ENCODE measurements at regions not wholly inside any gene's neighbourhood (a gene's known extent, or its start where the extent isn't known, plus 50 kb on each side); places are given as distances from the start of the nearest gene placed in this dataset.

GRCh38 chr2:13584020-13584419 is 867.3 kb downstream of the TRIB2 start:
- Mint-ChIP-seq H3K4me1 (no peaks in the 10 kb centered on the region), H3K9me3 (peaks cover 6% of the 10 kb centered on the region), H3K27me3 (no peaks in the 10 kb centered on the region)

GRCh38 chr2:13585732-13586131 is 869.0 kb downstream of the TRIB2 start:
- Mint-ChIP-seq H3K4me3 (no peak overlapping the region), H3K27ac (ENCODE audit: low read depth) (no peak overlapping the region), H3K4me1 (no peaks in the 10 kb centered on the region), H3K36me3 (ENCODE audit: insufficient read depth) (no peaks in the 10 kb centered on the region), H3K9me3 (peaks cover 13% of the 10 kb centered on the region), H3K27me3 (no peaks in the 10 kb centered on the region)
- ATAC-seq (replicated peaks; ENCODE audit: extremely low read depth, poor library complexity, severe bottlenecking) (no peak), DNase-seq (ENCODE audit: low spot score in 2 of 2) (no peak)

More at GRCh38 chr2:13584020-13584419, 867.3 kb downstream of the TRIB2 start:
- no peak overlapping the region for H3K4me3 Mint-ChIP-seq
- no peaks in the 10 kb centered on the region for H3K36me3 Mint-ChIP-seq (ENCODE audit: insufficient read depth)
- DNase-seq (ENCODE audit: low spot score in 2 of 2) (no peak), ATAC-seq (replicated peaks; ENCODE audit: extremely low read depth, poor library complexity, severe bottlenecking) (no peak)
- H3K27ac Mint-ChIP-seq (ENCODE audit: low read depth), result no peak overlapping the region

DNA sequence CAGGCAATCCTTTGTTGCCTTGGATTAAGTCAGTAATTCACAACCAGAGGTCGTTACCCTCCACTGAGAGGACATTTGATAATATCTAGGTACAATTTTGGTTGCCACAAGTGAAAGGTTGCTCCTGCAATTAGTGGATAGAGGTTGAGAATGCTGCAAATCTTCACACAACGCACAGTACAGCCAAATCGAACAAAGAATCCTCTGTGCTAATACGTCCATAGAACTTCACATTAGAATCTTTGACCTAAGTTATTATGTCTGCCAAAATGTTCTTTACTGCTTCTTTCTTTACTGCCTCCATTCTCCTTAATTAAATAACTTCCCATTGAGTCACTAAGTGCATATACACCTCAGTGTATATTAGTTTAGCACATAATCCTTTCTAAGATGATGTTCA is 879.5 kb downstream of the TRIB2 start:
- Mint-ChIP-seq H3K9me3 (peaks cover 10% of the 10 kb centered on the region), H3K36me3 (ENCODE audit: insufficient read depth) (no peaks in the 10 kb centered on the region), H3K27ac (ENCODE audit: low read depth) (no peak overlapping the region), H3K4me3 (no peak overlapping the region), H3K4me1 (no peaks in the 10 kb centered on the region), H3K27me3 (no peaks in the 10 kb centered on the region)
- no peak for ATAC-seq (replicated peaks; ENCODE audit: extremely low read depth, poor library complexity, severe bottlenecking)
- DNase-seq (ENCODE audit: low spot score in 2 of 2), result no peak

DNA sequence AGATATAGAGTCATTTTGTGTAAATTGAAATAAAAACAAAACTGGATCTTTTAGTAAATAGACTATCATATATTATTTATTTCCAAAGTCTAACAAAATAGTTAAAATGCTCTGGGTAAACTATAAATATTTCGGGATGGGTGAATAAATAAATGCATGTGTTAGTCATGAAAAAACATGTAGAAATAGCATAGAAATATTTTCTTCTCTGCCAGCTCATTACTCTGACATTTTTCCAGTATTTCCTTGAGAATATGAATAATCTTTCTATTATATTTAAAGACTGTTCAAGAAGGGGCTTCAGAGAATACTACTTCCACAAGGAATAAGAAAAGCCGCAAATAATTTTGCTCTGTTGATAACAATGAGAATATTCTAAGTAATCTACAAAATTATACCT is 880.4 kb downstream of the TRIB2 start:
- Mint-ChIP-seq H3K27me3 (no peaks in the 10 kb centered on the region), H3K4me3 (no peak overlapping the region), H3K36me3 (ENCODE audit: insufficient read depth) (no peaks in the 10 kb centered on the region), H3K27ac (ENCODE audit: low read depth) (no peak overlapping the region), H3K9me3 (peaks cover 6% of the 10 kb centered on the region), H3K4me1 (no peaks in the 10 kb centered on the region)
- ATAC-seq (replicated peaks; ENCODE audit: extremely low read depth, poor library complexity, severe bottlenecking), result no peak
- no peak for DNase-seq (ENCODE audit: low spot score in 2 of 2)

DNA sequence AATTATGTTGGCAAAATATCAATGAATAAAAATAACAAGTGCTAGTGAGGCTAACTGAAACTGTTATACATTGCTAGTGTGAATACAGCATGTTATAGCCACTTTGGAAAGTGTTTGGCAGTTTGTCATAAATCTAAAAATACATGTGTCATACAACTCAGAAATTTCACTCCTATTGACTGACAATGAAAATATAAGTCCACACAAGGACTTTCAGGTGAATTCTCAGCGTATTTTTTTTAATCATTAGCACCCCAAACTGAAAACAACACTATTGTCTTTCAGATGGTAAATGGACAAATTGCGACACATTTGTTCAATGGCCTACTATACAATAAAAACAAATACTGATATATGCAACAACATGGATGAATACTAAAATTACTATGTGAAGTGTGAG is 884.8 kb downstream of the TRIB2 start:
- Mint-ChIP-seq H3K36me3 (ENCODE audit: insufficient read depth) (no peaks in the 10 kb centered on the region), H3K4me1 (no peaks in the 10 kb centered on the region)

DNA sequence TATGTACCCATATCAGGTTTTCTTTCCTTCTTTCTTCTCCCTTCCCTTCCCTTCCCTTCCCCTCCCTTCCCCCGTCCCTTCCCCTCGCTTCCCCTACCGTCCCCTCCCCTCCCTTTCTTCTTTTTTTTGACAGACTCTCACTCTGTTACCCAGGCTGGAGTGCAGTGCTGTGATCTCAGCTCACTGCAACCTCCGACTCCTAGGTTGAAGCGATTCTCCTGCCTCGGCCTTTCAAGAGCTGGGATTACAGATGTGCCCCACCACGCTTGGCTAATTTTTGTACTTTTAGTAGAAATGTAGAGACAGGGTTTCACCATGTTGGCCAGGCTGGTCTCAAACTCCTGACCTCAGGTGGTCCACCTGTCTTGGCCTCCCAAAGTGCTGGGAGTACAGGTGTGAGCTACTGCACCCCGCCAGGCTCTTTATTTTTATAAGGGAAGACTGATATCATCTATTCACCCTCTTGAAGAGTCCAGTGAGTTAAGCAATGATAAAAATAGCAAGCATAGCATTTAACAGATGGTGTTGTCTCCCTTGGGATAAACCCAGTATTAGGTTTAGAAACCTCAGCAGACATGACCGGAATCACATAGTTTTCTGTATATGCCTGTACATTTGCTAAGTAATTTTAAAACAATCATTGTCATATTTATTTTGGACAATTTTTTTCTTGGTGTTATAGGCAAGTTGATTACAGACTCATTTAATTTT is 888.4 kb downstream of the TRIB2 start:
- DNase-seq (ENCODE audit: low spot score in 2 of 2) (no peak), ATAC-seq (replicated peaks; ENCODE audit: extremely low read depth, poor library complexity, severe bottlenecking) (no peak)
- Mint-ChIP-seq H3K36me3 (ENCODE audit: insufficient read depth) (no peaks in the 10 kb centered on the region), H3K9me3 (no peaks in the 10 kb centered on the region), H3K4me1 (no peaks in the 10 kb centered on the region), H3K27me3 (no peaks in the 10 kb centered on the region), H3K4me3 (no peak overlapping the region), H3K27ac (ENCODE audit: low read depth) (no peak overlapping the region)

More for the DNA sequence above, 884.8 kb downstream of the TRIB2 start:
- no peaks in the 10 kb centered on the region for H3K27me3 Mint-ChIP-seq
- H3K4me3 Mint-ChIP-seq, result no peak overlapping the region
- DNase-seq (ENCODE audit: low spot score in 2 of 2), result no peak
- no peaks in the 10 kb centered on the region for H3K9me3 Mint-ChIP-seq
- H3K27ac Mint-ChIP-seq (ENCODE audit: low read depth), result no peak overlapping the region
- ATAC-seq (replicated peaks; ENCODE audit: extremely low read depth, poor library complexity, severe bottlenecking), result no peak

- peaks cover 14% of the 10 kb centered on the region for H3K9me3 Mint-ChIP-seq
- DNase-seq (ENCODE audit: low spot score in 2 of 2) (no peak), ATAC-seq (replicated peaks; ENCODE audit: extremely low read depth, poor library complexity, severe bottlenecking) (no peak)
- no peaks in the 10 kb centered on the region for H3K27me3 Mint-ChIP-seq
- no peak overlapping the region for H3K27ac Mint-ChIP-seq (ENCODE audit: low read depth)
- no peaks in the 10 kb centered on the region for H3K4me1 Mint-ChIP-seq
- no peaks in the 10 kb centered on the region for H3K36me3 Mint-ChIP-seq (ENCODE audit: insufficient read depth)
- no peak overlapping the region for H3K4me3 Mint-ChIP-seq
Measured at GRCh38 chr2:13607139-13607538, 890.4 kb downstream of the TRIB2 start.

- Mint-ChIP-seq H3K27me3 (no peaks in the 10 kb centered on the region), H3K27ac (ENCODE audit: low read depth) (no peak overlapping the region), H3K36me3 (ENCODE audit: insufficient read depth) (no peaks in the 10 kb centered on the region), H3K4me3 (no peak overlapping the region), H3K9me3 (peaks cover 14% of the 10 kb centered on the region), H3K4me1 (no peaks in the 10 kb centered on the region)
- no peak for ATAC-seq (replicated peaks; ENCODE audit: extremely low read depth, poor library complexity, severe bottlenecking)
- no peak for DNase-seq (ENCODE audit: low spot score in 2 of 2)
Measured at GRCh38 chr2:13611939-13612338, 895.2 kb downstream of the TRIB2 start.

DNA sequence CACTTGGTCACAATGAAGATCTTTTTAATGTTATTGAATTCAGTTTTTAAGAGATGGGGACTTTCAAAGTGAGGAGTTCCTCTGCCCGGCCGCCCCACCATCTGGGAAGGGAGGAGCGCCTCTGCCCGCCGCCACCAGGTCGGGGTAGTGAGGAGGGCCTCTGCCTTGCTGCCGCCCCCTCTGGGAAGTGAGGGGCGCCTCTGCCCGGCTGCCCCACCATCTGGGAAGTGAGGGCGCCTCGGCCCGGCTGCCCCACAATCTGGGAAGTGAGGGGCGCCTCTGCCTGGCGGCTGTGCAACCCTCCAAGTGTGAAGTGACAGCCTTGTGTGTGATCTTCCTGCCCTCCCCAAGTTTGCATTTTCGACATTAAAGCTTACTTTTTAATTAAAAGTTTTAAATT is 899.3 kb downstream of the TRIB2 start:
- Mint-ChIP-seq H3K36me3 (ENCODE audit: insufficient read depth) (peaks cover 1% of the 10 kb centered on the region), H3K27me3 (no peaks in the 10 kb centered on the region), H3K4me3 (no peak overlapping the region), H3K4me1 (no peaks in the 10 kb centered on the region), H3K9me3 (peaks cover 10% of the 10 kb centered on the region), H3K27ac (ENCODE audit: low read depth) (no peak overlapping the region)
- ATAC-seq (replicated peaks; ENCODE audit: extremely low read depth, poor library complexity, severe bottlenecking) (no peak), DNase-seq (ENCODE audit: low spot score in 2 of 2) (no peak)

DNA sequence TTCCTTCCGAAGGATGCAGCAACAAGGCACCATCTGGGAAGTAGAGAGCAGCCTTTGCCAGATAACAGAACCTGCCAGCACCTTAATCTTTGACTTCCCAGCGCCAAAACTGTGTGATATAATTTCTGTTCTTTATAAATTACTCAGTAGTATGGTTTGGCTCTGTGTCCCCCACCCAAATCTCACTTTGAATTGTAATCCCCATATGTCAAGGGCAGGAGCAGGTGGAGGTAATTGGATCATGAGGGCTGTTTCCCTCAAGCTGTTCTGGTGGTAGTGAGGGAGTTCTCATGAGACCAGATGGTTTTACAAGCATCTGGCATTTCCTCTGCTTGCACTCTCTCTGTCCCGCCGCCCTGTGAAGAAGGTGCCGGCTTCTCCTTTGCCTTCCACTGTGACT is 899.9 kb downstream of the TRIB2 start:
- no peak for ATAC-seq (replicated peaks; ENCODE audit: extremely low read depth, poor library complexity, severe bottlenecking)
- no peak for DNase-seq (ENCODE audit: low spot score in 2 of 2)
- Mint-ChIP-seq H3K4me3 (no peak overlapping the region), H3K36me3 (ENCODE audit: insufficient read depth) (peaks cover 1% of the 10 kb centered on the region), H3K9me3 (peaks cover 4% of the 10 kb centered on the region), H3K4me1 (no peaks in the 10 kb centered on the region), H3K27me3 (no peaks in the 10 kb centered on the region), H3K27ac (ENCODE audit: low read depth) (no peak overlapping the region)

DNA sequence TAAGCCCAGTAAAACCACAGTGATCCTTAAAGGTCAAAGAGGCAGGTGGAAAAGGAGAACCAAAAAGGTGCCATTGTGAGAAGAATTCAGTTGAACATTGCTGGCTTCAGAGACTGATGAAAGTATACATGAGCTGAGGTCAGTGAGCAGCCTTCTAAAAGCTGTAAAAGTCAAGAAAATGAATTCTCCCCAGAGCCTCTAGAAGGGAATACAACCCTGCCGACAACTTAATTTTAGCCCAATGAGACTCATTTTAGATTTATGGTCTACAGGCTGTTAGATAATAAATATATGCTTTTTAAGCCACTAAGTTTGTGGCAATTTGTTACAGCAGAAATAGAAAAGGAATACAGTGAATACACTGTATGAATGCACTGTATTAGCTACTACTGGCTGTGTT is 911.4 kb downstream of the TRIB2 start:
- no peak for ATAC-seq (replicated peaks; ENCODE audit: extremely low read depth, poor library complexity, severe bottlenecking)
- H3K27ac Mint-ChIP-seq (ENCODE audit: low read depth), result no peak overlapping the region
- H3K9me3 Mint-ChIP-seq, result peaks cover 12% of the 10 kb centered on the region

GRCh38 chr2:13638181-13638580 is 921.4 kb downstream of the TRIB2 start:
- Mint-ChIP-seq H3K27me3 (no peaks in the 10 kb centered on the region), H3K36me3 (ENCODE audit: insufficient read depth) (no peaks in the 10 kb centered on the region), H3K4me3 (no peak overlapping the region), H3K27ac (ENCODE audit: low read depth) (no peak overlapping the region), H3K9me3 (peaks cover 21% of the 10 kb centered on the region), H3K4me1 (no peaks in the 10 kb centered on the region)
- no peak for DNase-seq (ENCODE audit: low spot score in 2 of 2)
- ATAC-seq (replicated peaks; ENCODE audit: extremely low read depth, poor library complexity, severe bottlenecking), result no peak

More for the DNA sequence above, 911.4 kb downstream of the TRIB2 start:
- Mint-ChIP-seq H3K4me3 (no peak overlapping the region), H3K4me1 (no peaks in the 10 kb centered on the region), H3K36me3 (ENCODE audit: insufficient read depth) (no peaks in the 10 kb centered on the region), H3K27me3 (no peaks in the 10 kb centered on the region)
- no peak for DNase-seq (ENCODE audit: low spot score in 2 of 2)

GRCh38 chr2:13649918-13650317 is 933.2 kb downstream of the TRIB2 start:
- Mint-ChIP-seq H3K27me3 (no peaks in the 10 kb centered on the region), H3K27ac (ENCODE audit: low read depth) (no peak overlapping the region), H3K4me1 (no peaks in the 10 kb centered on the region), H3K9me3 (peaks cover 14% of the 10 kb centered on the region), H3K36me3 (ENCODE audit: insufficient read depth) (no peaks in the 10 kb centered on the region), H3K4me3 (no peak overlapping the region)
- no peak for DNase-seq (ENCODE audit: low spot score in 2 of 2)
- no peak for ATAC-seq (replicated peaks; ENCODE audit: extremely low read depth, poor library complexity, severe bottlenecking)

Data from central memory CD8-positive, alpha-beta T cell (primary cell).